HL-60 (cell line): ENCODE measurements at regions not wholly inside any gene's neighbourhood (a gene's known extent, or its start where the extent isn't known, plus 50 kb on each side); places are given as distances from the start of the nearest gene placed in this dataset.

Experiments
- CTCF ChIP-seq: IDR thresholded peaks from one replicate; pipeline ENCODE4 v1.5.1; 2011; ENCODE audit warnings: low read length, control low read depth, inconsistent platforms; ENCODE audit not compliant: insufficient read depth
- GABPA ChIP-seq: IDR thresholded peaks from 2 replicates; pipeline ENCODE4 v1.6.1; 2012; ENCODE audit warnings: low read depth
- POLR2AphosphoS5 ChIP-seq: IDR thresholded peaks from 2 replicates; pipeline ENCODE4 v1.6.1; 2012; ENCODE audit warnings: low read depth
- REST ChIP-seq: IDR thresholded peaks from 2 replicates; pipeline ENCODE4 v1.6.1; 2012; ENCODE audit warnings: low read depth; ENCODE audit not compliant: insufficient replicate concordance

GRCh38 chr6:19749722-19750121, 87.4 kb upstream of the ID4 start:
- TF ChIP-seq CTCF = no peak
- TF ChIP-seq GABPA = no peak
- TF ChIP-seq REST = no peak
- no peak for TF ChIP-seq POLR2AphosphoS5
